Stimulated activated CD4-positive, alpha-beta T cell treated with anti-CD3 and anti-CD28 coated beads, Interleukin-15, amount 100 ng/mL, for 1 hour (primary cell): ENCODE measurements at regions not wholly inside any gene's neighbourhood (a gene's known extent, or its start where the extent isn't known, plus 50 kb on each side); places are given as distances from the start of the nearest gene placed in this dataset.
"Not testable (repeated sequence)": the region's sequence is repeated elsewhere in the genome, so short reads cannot be mapped to it uniquely, and the experiment has no call there.

Source experiments
- DNase-seq, 2 donors: peaks; one replicate each; pipeline ENCODE4 v3.0.0-alpha.2; 2020; ENCODE audit warnings: low read depth in 1 of 2, low spot score in 1 of 2

DNA sequence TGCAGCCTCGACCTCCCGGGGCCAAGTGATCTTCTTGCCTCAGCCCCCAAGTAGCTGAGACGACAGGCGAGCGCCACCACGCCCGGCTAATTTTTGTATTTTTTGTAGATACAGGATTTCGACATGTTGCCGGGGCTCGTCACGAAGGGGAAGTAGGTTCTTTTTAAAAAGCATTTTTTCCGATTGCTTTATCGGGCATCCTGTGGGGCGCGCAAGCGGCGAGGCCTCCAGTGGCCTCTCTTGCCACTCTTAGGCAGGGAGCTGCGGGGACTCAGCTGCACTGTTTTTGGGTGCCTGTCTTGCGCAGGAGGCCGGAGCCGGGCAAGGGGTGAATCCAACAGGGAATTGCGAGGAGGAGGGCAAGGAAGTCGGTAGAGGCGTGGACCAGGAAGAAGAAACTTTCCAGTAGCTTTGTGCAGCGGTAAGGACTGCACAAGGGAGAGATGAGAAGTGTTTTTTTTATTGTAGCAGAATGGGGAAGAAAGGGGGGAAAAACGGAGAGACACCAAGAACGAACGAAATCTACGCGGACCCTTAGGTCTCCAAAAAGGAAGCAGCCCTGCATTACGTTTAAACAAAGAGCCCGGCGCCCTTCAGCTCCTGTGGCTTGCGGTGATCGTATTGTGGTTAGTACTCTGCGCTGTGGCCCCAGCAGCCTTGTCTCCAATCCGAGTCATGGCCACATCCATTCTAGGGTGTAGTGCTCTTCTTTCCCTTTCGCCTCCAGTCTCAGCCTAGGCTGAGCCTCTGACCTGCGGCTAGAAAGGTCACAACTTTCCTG is 164.8 kb downstream of the PPIAL4G start:
- DNase-seq = peak in 1 of 2 donors; percentile 18

DNA sequence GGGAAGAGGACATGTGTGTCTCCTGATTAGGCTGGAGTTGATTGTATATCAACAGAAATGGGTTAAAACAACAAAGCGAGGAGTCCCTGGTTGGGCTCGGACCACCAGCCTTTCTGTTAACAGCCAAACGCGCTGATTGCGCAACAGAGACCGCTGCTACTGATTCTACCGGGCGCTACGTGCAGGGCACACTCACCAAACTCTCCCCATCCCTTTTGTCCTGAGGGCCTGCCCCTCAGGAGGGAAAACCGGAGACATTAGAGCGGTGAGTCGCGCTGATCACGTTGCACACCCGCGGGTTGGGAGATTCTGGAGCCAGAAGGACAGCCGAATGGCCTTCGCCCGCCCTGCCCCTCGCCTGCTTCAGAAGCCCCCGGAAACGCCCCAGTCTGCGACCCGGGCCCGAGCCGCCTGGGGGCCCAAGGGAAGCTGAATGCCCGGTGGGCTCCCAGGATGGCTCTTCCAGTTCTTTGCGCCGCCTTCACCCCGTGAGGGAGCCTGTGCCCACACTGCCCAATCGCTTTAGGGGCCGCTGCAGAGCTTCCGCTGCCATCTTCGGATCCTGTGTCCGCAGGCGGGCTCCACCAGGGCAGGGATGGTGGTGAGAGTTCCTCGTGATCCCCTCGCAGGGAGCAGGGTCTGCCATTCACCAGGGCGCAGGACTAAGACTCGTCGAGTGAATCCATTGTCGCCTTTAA is 165.4 kb upstream of the NBPF11 start:
- no peak for DNase-seq

DNA sequence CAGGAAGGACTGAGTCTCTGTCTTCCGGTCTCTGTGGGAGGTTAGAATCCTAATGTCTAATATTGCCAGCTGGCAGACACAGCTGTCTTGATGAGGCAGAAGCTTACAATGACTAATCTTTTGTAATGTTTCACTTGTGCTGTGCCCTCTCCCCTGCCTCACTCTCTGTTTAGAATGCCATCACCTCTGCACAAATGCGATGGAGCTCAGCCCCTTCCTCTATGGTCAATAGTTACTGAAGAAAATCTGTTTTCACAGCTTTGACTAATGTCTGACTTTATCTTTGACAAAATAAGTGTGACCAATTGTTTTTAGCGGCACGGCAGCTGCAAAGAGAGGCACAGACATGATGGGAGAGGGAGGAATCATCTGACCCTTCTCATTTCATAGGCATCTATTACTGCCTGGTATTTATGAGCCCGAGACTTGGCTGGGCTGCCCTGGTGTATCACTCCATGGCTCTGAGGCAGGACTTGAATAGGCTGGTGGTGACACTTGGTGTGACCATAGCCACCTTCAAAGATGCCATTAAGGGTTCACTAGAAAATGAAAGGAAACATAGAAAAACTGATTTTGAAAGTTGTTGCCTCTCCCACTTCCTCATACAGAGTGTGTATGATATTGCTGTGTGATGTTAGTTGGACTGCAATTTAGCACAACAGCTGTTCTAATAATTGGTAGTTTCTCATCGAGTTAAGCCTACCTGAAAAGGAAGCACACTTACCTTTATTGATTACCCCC is 163.2 kb upstream of the NBPF11 start:
- no peak for DNase-seq

DNA sequence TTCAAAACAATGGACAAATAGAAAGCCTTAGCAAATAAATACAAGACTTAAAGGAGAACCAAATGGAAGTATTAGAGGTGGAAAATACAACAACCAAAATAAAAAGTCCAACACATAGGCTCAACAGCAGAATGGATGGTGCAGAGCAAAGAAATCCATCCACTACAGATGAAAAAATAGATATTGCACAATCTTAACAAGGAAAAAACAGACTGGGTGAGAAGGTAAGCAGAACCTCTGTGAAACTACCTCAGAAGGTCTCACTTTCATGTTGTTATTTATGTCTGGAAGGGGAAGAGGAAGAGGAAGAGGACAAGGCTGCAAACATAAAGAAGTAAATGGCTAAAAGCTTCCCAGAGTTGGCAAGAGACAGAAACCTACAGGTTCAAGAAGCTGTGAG is 158.7 kb upstream of the NBPF11 start:
- no peak for DNase-seq

DNA sequence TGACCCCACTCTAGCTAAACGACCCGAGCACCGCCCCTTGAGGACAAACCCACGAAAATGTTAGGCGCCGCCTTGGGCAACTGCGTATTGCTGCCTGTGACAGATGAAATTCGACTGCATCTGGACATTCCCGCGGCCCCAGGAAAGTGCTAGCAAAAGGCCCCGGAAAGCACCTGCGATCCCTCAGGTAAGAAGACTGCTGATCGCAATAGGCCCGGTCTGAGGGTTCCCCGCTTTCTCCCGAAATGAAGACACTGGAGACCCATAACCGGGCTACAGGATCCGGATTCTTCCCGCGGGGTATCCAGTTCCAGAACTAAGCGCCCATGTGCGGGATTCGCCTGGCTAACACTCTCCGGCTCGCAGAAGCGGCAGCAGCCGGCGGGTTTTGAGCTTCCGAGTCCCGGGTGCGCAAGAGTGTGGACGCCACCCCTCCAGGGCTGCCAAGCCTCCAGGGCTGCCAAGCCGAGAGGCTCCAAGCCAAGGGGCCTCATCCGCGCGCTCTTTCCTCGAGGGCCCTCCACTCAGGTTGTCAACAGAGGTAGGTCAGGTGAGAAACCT is 157.9 kb upstream of the NBPF11 start:
- DNase-seq = no peak

DNA sequence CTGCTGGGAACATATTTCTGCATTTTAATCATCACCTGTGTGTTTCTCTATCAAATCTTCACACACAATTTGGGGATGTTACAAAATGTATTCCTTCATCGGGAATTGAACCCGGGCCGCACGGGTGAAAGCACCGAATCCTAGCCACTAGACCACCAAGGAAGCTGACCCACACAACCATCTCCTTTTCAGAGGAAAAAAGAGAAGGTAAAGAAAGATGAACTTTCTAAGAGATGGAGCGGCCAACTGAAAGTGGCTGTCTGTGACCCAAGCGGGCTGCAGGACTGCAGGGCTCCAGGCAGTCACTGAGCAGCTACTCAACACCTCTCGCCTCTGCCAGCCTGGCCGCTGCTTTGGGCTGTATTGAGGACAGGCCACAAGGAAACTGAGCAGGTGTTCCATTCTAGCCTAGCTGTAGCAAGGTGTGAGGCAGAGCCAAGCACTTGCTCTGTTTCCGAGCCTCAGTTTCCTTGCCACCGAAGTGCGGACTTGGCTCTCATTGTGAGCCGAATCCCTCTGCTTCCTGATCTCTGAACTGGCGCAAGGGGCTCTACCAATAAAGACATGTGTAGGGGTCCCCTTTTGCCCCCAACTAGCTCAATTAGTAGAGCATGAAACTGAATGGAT is 156.9 kb upstream of the NBPF11 start:
- no peak for DNase-seq

DNA sequence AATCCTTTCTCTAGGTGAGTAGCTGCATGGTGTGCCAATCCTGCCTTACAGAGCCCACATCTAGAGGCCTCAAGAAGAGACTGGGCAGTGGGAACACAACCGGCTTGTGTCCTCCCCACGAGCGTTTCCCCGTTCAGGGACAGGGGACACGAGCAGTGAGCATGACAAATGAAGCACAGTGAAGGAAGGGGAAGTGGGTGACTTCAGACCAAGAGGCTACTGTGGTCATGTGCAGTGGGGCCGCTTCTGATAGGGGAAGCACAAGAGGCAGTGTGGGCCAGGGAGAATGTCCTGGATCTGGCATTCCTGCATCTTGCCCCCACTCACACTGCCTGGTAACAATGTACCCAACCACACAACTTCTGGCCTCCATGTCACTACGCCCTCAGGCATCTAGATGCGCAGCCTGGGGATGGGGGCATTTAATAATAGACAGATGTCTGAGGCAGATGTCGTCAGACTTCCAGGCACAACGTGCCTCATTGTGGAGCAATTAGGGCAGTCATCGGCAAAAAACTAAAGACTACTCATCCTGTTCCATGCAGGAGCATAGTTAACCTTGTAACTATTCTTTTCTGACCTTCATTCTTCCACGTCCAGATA is 155.6 kb upstream of the NBPF11 start:
- no peak for DNase-seq

DNA sequence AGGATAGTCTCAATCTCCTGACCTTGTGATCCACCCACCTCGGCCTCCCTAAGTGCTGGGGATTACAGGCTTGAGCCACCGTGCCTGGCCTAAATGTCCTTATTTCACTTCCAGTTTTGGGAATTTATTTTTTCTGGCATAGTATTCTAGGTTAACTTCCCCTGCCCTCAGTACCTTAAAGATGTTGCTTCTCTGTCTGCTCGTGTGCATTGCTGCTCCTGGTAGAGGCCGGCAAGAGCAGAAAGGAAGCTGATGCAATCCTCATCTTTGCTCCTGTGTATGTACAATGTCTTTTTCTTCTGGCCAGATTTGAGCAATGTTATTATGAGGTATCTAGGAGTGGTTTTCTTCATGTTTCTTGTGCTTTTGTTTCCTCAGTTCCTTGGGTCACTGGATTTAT is 152.9 kb upstream of the NBPF11 start:
- not testable (repeated sequence) for DNase-seq

DNA sequence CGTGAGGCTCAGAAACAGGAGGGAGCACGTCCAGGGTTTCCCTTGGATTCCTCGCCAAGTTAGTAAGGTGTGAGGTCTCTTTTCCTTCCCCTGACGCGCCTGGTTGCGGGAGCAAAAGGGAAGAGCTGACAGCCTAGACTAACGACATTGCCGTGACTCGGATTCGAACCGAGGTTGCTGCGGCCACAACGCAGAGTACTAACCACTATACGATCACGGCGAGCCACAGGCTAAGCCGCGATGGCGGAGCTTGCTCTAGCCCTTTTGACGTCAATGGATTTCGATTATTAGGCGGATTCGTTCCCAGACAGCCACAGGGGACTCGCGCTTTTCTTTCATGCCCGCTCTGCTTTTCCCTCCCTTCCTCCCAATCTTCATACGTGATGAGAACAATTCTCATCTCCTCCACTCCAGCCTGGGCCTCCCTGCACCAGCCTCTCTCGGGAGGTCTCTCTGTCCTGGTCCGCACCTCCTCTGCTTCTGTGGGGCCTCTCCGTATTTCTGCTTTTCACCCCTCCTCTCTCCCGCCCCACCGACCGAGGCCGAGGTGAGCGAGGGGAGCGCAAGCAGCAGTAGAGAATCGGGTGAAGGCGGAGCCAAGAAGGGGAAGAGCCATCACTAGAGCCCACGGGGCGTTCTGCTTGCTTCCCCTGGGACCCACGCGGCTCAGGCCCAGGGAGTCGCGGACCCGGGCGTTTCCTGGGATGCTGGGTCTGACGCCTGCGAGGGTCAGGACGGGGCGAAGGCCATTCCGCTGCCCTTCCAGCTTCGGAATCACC is 150.7 kb upstream of the NBPF11 start:
- peak in 1 of 2 donors; percentile 58 for DNase-seq

DNA sequence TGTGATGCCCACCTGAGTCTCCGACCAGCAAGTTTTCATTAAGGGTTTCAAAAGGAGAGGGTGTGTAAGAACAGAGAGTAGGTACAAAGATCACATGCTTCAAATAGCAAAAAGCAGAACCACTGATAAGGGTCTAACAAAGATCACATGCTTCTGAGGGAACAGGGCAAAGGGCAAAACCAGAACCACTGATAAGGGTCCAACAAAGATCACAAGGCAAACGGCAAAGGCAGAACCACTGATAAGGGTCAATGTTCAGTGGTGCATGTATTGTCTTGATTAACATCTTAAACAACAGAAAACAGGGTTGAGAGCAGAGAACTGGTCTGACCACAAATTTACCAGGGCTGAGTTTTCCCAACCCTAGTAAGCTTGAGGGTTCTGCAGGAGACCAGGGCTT is 145.8 kb upstream of the NBPF11 start:
- DNase-seq = not testable (repeated sequence)

DNA sequence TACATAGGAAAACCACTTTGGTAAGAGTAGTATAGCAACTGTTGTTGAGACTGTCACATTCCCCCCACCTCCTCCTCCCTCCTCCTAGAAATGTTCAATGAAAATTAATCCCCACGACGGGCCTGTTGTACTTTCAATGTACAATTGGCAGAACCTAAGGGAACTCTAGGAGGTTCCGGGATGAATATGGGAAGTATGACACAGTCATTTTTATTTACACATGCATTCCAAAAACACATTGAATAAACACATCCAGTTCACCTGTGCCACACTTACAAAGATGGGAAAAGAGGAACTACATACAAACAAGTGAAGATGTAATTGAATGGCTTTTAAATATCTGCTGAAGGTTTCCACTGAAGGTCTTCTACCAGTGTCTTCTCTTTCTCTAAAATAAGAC is 144.4 kb upstream of the NBPF11 start:
- DNase-seq = no peak

DNA sequence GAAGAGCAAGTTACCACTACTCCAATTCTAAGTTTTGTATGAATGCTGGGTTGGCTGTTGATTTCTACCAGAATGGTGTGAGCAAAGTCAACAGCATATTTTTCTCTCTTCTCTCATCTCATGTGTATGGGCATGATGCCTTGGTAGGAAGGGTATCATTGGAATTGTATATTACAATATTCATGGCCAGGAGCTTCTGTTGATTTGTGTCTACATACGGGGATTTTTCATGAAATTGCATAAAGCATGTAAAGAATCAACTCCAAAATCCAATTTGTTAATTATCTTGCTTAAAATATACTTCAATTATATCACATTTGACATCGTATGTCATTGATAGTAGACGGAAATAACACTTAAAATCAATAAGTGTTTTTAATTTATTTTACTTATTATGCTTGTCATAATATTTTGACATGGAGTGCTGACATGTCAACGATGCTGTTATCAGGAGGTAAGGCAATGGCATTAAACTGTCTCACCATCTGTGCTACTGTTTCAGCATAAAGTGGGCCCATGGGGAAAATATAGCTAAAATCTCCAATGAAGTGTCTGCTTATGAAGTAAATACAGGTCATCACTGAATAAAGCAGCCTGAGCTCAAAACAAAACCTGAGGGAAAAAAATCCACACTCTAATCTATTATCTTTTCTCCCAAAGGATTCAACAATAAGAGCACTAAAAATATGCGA is 142.2 kb upstream of the NBPF11 start:
- DNase-seq = no peak

DNA sequence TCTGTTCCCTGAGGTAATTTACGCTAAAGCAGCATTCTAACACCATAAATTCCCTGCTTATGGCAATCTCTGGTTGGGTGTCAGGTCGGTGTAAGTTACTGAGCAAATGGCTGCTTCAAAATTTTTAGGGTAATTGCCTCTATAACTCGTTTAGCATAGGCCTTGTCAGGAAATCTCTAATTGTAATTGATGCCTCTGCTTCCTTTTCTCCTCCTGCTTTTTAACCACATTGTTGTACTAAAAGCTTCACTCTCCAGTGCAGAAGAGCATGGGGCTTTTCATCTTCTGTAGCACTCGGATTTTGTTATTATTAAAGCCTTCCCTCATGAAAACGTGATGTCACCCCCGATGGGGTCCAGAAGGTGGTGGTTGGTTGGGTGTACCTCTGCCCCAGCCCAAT is 141.6 kb upstream of the NBPF11 start:
- DNase-seq = no peak

DNA sequence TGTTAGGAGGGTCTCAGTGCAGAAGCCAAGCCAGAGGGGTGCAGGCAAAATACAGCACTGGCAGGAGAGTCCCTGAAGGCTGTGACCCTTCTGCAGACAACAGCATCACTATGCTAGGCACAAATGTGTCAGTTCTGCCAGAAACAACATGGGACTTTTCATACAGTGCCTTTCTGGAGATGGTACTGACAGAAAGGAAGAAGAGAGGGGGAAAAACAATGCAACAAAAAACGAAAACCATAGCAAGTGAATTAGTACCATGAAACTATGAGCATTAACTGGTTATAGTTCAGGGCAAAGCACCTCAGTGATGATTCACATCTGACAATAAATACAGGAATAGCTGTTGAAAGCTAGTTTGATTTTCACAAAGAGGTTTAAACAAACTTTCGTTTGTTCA is 140.8 kb upstream of the NBPF11 start:
- DNase-seq = no peak

DNA sequence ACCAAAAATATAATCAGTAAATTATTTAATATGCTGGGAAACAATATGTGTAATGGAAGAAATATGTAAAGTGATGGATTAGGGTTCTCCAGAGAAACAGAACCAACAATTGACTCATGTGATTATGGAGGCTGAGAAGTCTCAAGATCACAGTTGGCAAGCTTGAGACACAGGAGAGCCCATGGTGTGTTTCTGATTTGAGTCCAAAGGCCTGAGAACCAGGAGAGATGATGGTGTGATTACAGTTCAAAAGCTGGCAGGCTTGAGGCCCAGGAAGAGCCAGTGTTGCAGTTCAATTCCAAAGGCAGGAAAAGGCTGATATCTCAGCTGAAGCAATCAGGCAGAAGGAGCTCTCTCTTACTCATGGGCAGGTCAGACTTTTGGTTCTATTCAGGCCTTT is 138.8 kb upstream of the NBPF11 start:
- DNase-seq = no peak

DNA sequence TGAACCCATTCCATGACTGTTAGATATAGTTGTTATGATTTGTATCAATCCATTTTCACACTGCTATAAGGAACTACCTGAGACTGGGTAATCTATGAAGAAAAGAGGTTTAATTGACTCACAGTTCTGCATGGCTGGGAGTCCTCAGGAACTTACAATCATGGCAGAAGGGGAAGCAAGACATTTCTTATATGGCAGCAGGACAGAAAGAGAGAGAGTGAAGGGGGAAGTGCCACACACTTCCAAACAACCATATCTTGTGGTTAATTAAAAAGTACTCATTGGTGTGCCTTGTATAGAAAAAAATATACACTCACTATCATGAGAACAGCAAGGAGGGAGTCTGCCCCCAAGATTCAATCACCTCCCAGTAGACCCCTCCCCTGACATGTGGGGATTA is 137.6 kb upstream of the NBPF11 start:
- no peak for DNase-seq

DNA sequence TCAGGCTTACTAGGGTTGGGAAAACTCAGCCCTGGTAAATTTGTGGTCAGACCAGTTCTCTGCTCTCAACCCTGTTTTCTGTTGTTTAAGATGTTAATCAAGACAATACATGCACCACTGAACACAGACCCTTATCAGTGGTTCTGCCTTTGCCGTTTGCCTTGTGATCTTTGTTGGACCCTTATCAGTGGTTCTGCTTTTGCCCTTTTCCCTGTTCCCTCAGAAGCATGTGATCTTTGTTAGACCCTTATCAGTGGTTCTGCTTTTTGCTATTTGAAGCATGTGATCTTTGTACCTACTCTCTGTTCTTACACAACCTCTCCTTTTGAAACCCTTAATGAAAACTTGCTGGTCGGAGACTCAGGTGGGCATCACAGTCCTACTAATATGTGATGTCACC is 133.9 kb upstream of the NBPF11 start:
- DNase-seq = not testable (repeated sequence)

DNA sequence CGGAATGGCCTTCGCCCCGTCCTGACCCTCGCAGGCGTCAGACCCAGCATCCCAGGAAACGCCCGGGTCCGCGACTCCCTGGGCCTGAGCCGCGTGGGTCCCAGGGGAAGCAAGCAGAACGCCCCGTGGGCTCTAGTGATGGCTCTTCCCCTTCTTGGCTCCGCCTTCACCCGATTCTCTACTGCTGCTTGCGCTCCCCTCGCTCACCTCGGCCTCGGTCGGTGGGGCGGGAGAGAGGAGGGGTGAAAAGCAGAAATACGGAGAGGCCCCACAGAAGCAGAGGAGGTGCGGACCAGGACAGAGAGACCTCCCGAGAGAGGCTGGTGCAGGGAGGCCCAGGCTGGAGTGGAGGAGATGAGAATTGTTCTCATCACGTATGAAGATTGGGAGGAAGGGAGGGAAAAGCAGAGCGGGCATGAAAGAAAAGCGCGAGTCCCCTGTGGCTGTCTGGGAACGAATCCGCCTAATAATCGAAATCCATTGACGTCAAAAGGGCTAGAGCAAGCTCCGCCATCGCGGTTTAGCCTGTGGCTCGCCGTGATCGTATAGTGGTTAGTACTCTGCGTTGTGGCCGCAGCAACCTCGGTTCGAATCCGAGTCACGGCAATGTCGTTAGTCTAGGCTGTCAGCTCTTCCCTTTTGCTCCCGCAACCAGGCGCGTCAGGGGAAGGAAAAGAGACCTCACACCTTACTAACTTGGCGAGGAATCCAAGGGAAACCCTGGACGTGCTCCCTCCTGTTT is 128.9 kb upstream of the NBPF11 start:
- not testable (repeated sequence) for DNase-seq
